ENCODE measurements at regions not wholly inside any gene's neighbourhood (a gene's known extent, or its start where the extent isn't known, plus 50 kb on each side); places are given as distances from the start of the nearest gene placed in this dataset.

DNA sequence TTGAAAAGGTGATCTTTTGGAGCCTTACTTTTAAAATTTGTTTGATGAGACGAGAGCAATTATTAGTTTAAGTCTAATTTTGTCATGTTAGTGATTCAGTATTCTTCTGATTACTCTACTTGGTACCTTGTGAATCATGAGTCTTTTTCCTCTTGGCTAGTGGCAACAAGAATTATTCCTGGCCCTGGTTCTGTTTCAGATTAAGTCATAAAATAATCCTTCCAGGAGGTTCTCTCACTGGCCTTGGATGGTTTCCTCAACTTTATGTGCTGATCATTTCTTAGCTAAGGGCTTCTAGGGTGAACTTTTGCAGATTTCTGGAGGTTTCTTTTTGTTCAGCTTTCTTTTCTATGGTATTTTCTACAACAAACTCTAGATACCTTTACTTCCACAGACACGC, 741.8 kb upstream of the LUZP2 start:
- DNase-seq (ENCODE audit: low read depth, low spot score), result no peak
- H3K4me3 ChIP-seq (ENCODE audit: low read depth, low read length), result no peak overlapping the region
- in situ Hi-C loops (cut with HindIII; ENCODE audit: low sequenced_read_pairs), result no loop called here
- TF ChIP-seq, protein P1, sequence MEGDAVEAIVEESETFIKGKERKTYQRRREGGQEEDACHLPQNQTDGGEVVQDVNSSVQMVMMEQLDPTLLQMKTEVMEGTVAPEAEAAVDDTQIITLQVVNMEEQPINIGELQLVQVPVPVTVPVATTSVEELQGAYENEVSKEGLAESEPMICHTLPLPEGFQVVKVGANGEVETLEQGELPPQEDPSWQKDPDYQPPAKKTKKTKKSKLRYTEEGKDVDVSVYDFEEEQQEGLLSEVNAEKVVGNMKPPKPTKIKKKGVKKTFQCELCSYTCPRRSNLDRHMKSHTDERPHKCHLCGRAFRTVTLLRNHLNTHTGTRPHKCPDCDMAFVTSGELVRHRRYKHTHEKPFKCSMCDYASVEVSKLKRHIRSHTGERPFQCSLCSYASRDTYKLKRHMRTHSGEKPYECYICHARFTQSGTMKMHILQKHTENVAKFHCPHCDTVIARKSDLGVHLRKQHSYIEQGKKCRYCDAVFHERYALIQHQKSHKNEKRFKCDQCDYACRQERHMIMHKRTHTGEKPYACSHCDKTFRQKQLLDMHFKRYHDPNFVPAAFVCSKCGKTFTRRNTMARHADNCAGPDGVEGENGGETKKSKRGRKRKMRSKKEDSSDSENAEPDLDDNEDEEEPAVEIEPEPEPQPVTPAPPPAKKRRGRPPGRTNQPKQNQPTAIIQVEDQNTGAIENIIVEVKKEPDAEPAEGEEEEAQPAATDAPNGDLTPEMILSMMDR (IDR thresholded peaks at IDR 0.05; ENCODE audit: low read depth, low read length), result no peak

DNA sequence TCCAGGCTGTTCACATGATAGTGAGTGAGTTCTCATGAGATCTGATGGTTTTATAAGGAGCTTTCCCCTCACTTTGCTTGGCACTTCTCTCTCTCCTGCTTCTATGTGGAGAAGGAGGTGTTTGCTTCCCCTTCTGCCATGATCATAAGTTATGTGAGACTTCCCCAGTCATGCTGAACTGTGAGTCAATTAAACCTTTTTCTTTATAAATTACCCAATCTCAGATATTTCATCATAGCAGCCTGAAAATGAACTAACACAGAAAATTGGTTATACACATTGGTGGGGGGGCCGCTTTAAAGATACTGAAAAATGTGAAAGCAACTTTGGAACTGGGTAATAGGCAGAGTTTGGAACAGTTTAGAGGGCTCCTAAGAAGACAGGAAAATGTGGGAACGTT, 741.1 kb upstream of the LUZP2 start:
- in situ Hi-C loops (cut with HindIII; ENCODE audit: low sequenced_read_pairs), result no loop called here
- H3K4me3 ChIP-seq (ENCODE audit: low read depth, low read length), result no peak overlapping the region
- DNase-seq (ENCODE audit: low read depth, low spot score), result no peak
- TF ChIP-seq, protein P1 (IDR thresholded peaks at IDR 0.05; ENCODE audit: low read depth, low read length), result no peak

DNA sequence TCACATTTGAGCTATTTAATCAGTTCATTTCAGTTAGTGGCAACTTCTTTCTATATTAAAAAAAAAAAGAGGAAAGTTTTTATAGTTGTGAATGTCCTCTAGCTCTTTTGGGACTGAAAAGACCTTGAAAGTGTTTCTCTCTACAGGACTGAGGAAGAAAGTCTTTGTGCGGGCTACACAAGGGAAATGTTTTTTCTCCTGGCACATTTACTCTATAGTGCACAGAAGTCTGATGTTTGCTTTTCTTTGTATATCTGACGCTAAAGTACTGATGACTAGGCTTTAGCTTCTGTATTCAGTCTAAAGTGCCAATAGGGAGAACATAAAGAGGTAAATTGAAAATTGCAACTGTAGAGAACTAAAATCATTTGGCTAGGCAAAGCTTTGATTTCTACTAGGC, 737.4 kb upstream of the LUZP2 start:
- in situ Hi-C loops (cut with HindIII; ENCODE audit: low sequenced_read_pairs), result no loop called here
- TF ChIP-seq, protein P1 (IDR thresholded peaks at IDR 0.05; ENCODE audit: low read depth, low read length), result no peak

DNA sequence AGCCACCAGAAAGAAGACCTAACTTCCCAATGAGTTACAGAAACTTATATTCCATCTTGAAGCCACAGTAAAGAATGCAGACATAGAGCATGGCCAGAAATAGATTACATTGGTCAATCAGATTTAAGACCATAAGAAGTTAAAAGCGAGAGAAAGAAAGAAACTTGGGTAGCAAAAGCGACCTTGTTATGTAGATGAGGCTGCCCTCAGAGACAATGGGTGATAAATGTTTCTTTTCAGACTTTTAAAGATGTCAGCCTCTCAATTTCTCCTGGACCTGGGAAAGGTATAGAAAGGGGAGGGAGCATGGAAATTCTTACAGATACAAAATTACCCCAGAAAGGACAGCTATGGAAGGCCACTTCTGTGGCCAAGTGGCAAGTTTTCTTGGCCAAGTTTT, 732.6 kb upstream of the LUZP2 start:
- no peak for DNase-seq (ENCODE audit: low read depth, low spot score)
- TF ChIP-seq, protein P1 (IDR thresholded peaks at IDR 0.05; ENCODE audit: low read depth, low read length), result no peak
- no peak overlapping the region for H3K4me3 ChIP-seq (ENCODE audit: low read depth, low read length)
- in situ Hi-C loops (cut with HindIII; ENCODE audit: low sequenced_read_pairs), result no loop called here

More for the DNA sequence above, 737.4 kb upstream of the LUZP2 start:
- DNase-seq (ENCODE audit: low read depth, low spot score), result no peak
- H3K4me3 ChIP-seq (ENCODE audit: low read depth, low read length), result no peak overlapping the region

DNA sequence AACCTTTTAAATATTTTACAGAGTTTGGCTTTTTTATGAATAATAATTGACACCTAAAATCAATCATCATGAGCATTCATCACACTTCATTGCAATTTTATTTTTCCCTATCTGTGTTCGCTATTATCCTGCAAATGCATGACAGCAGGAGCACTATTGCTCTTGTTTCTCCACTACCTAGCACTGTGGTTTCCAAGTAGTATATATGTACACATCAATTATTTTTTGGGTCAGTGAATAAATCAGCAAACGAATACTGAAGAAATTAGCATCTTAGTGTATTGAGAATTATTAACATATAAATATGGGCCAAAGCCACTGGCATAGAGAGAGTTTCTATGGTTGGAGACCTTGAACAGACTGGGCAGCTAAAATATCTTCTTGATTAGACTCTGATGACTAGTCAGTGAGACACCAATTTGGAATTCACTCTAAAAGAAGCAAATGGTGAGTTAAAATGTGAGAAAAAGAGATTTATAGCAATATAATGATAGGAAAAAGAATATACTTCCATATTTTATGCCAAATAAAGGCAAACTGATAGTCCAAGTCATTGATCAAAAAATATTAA, 731.1 kb upstream of the LUZP2 start:
- no peak overlapping the region for H3K4me3 ChIP-seq (ENCODE audit: low read depth, low read length)
- peak; percentile 63 for DNase-seq (ENCODE audit: low read depth, low spot score)
- in situ Hi-C loops (cut with HindIII; ENCODE audit: low sequenced_read_pairs), result no loop called here
- TF ChIP-seq, protein P1 (IDR thresholded peaks at IDR 0.05; ENCODE audit: low read depth, low read length), result no peak

DNA sequence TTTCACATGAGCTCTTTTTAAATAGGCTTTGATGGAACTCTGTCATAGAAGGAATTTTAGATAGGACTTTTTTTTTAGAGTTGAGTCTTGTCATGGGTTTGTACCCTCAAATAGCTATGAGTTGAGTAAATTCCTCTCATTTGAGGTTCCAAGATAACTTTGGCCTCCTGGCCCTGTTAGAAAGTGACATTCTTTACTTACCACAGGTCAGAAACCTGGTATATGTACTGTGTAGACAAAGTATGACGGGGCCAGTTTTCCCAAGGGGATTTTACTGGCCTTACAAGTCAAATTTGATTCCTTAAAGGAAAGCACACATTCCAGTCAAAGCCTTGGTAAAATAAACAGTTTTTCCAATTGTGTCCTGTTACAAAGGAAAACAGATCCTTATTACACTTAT, 729.3 kb upstream of the LUZP2 start:
- no peak for DNase-seq (ENCODE audit: low read depth, low spot score)
- no peak overlapping the region for H3K4me3 ChIP-seq (ENCODE audit: low read depth, low read length)
- TF ChIP-seq, protein P1 (IDR thresholded peaks at IDR 0.05; ENCODE audit: low read depth, low read length), result no peak
- in situ Hi-C loops (cut with HindIII; ENCODE audit: low sequenced_read_pairs), result no loop called here

DNA sequence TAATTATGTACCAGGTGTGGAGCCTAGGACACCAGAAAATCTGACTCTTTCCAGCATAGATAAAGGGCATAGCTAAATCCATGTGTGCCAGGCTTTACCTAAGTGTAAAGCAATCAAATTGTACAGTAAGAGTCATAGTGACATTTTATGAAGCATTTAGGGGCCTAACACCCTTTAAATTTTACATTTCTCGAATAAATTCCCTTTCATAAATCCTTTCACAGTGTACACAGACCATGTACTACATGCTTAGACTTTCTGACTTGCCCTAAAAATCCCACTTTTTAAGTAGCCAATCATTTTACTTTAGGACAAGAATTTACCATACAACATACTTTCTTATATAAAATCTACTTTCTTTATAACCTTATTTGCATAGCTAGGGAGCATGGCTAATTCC, 727.6 kb upstream of the LUZP2 start:
- no peak overlapping the region for H3K4me3 ChIP-seq (ENCODE audit: low read depth, low read length)
- TF ChIP-seq, protein P1 (IDR thresholded peaks at IDR 0.05; ENCODE audit: low read depth, low read length), result no peak
- in situ Hi-C loops (cut with HindIII; ENCODE audit: low sequenced_read_pairs), result no loop called here
- peak; percentile 20 for DNase-seq (ENCODE audit: low read depth, low spot score)
